ENCODE measurements at regions not wholly inside any gene's neighbourhood (a gene's known extent, or its start where the extent isn't known, plus 50 kb on each side); places are given as distances from the start of the nearest gene placed in this dataset.

DNA sequence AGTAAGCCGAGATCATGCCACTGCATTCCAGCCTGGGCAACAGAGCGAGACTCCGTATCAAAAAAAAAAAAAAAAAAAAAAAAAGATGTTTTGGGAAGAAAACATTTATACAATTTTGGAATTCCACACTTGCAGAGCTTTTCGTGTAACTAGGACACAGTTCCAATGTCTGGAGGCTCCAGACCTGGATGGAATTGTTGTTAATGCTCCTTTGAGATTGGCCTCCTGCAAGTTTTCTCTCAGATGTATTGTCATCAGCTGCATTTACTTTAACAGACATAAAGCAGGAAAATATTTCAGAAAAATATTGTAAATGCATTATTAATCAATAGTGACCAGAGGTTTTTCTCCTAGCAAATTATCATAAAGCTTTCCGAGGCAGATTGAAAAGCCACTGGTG is 124.1 kb downstream of the RBM43 start:
- POLR2A ChIA-PET, result no interaction called here
- H4K20me1 ChIP-seq (replicated peaks; ENCODE audit: control insufficient read depth, extremely low read depth, insufficient read depth, low read length), result no peaks in the 10 kb centered on the region
- TF ChIP-seq MYC (IDR thresholded peaks at IDR 0.05; ENCODE audit: low read depth, low read length), result no peak
- intact Hi-C loops (cut with micrococcal nuclease), result no loop called here
- no peak for DNase-seq (ENCODE audit: low read depth, low spot score)
- CTCF ChIA-PET, result interaction anchor here (0.6 to 1.3 kb wide), 2 partner anchors 79 to 86 kb away, joined by 3 read pairs; no protein-coding TSS in a partner anchor
- no peak for FAIRE-seq
- no peaks in the 10 kb centered on the region for H3K79me2 ChIP-seq (ENCODE audit: control insufficient read depth, insufficient read depth, low read length)
- no peaks in the 10 kb centered on the region for H3K9me3 ChIP-seq (replicated peaks; ENCODE audit: control insufficient read depth, insufficient read depth, low read length)
- H3K4me1 ChIP-seq (ENCODE audit: control insufficient read depth, extremely low read depth, insufficient read depth, low read length), result no peaks in the 10 kb centered on the region
- no peak overlapping the region for H3K4me2 ChIP-seq (ENCODE audit: insufficient read depth, low read length)
- no peak overlapping the region for H3K4me3 ChIP-seq (replicated peaks in 1 of 3; ENCODE audit: insufficient read depth in 1 of 3, low read depth in 1 of 3, low read length in 3 of 3)
- dilution Hi-C loops (cut with MboI; ENCODE audit: extremely low pct_ligation_motif_present, low sequenced_read_pairs), result no loop called here
- no peak overlapping the region for H3K27ac ChIP-seq (ENCODE audit: insufficient read depth, low read depth, low read length)
- no peak overlapping the region for H2AFZ ChIP-seq (ENCODE audit: low read depth, low read length)
- no peak overlapping the region for H3K9ac ChIP-seq (replicated peaks; ENCODE audit: extremely low read depth, insufficient read depth, low read length)
- BruUV-seq (replicated peaks), result no TSS peak
- H3K27me3 ChIP-seq (ENCODE audit: control insufficient read depth in 2 of 2, insufficient read depth in 2 of 2, low read length in 2 of 2), result no peaks in the 10 kb centered on the region
- no peaks in the 10 kb centered on the region for H3K9me1 ChIP-seq (replicated peaks; ENCODE audit: control insufficient read depth, extremely low read depth, insufficient read depth, low read length)
- H3K36me3 ChIP-seq (ENCODE audit: control insufficient read depth in 2 of 2, extremely low read depth in 1 of 2, insufficient read depth in 2 of 2, low read length in 2 of 2), result no peaks in the 10 kb centered on the region

DNA sequence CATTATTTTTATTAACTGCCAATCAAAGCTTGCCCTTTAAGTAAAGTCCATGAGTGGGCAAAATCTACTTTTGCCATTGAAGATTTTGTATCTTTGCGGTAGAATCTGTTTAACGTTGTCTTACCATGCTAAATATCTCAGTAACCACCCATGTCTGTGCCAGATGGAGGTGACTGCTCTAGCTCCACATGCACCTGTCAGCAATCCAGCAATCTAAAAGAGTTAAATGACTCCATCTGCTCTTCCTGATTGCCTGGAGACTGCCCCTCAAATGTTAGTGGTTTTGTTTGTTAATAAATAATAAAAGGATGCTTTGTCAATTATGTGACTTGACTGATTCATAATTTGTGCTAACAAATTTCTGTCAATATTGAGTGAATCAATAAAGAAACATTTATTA is 141.7 kb downstream of the RBM43 start:
- Histone ChIP-seq H3K4me3 (replicated peaks in 1 of 3; ENCODE audit: insufficient read depth in 1 of 3, low read depth in 1 of 3, low read length in 3 of 3) (no peak overlapping the region), H3K36me3 (ENCODE audit: control insufficient read depth in 2 of 2, extremely low read depth in 1 of 2, insufficient read depth in 2 of 2, low read length in 2 of 2) (no peaks in the 10 kb centered on the region), H3K27ac (ENCODE audit: insufficient read depth, low read depth, low read length) (no peak overlapping the region), H3K79me2 (ENCODE audit: control insufficient read depth, insufficient read depth, low read length) (no peaks in the 10 kb centered on the region), H4K20me1 (replicated peaks; ENCODE audit: control insufficient read depth, extremely low read depth, insufficient read depth, low read length) (no peaks in the 10 kb centered on the region), H3K4me1 (ENCODE audit: control insufficient read depth, extremely low read depth, insufficient read depth, low read length) (no peaks in the 10 kb centered on the region), H2AFZ (ENCODE audit: low read depth, low read length) (no peak overlapping the region), H3K27me3 (ENCODE audit: control insufficient read depth in 2 of 2, insufficient read depth in 2 of 2, low read length in 2 of 2) (peaks cover 0 to 2% of the 10 kb centered on the region in 2 experiments), H3K4me2 (ENCODE audit: insufficient read depth, low read length) (no peak overlapping the region), H3K9ac (replicated peaks; ENCODE audit: extremely low read depth, insufficient read depth, low read length) (no peak overlapping the region), H3K9me1 (replicated peaks; ENCODE audit: control insufficient read depth, extremely low read depth, insufficient read depth, low read length) (no peaks in the 10 kb centered on the region), H3K9me3 (replicated peaks; ENCODE audit: control insufficient read depth, insufficient read depth, low read length) (no peaks in the 10 kb centered on the region)
- dilution Hi-C loops (cut with MboI; ENCODE audit: extremely low pct_ligation_motif_present, low sequenced_read_pairs) (no loop called here), intact Hi-C loops (cut with micrococcal nuclease) (no loop called here)
- TF ChIP-seq GATA2 (IDR thresholded peaks at IDR 0.05; ENCODE audit: insufficient read depth, insufficient read length, low read depth, low read length) (no peak), FOS (IDR thresholded peaks at IDR 0.05; ENCODE audit: borderline replicate concordance, insufficient read depth, low read length) (no peak), EZH2 (IDR thresholded peaks at IDR 0.05; ENCODE audit: borderline replicate concordance, low read depth, low read length, severe bottlenecking) (no peak), POLR2A (IDR thresholded peaks at IDR 0.05; ENCODE audit: low read depth, low read length) (no peak), JUN (IDR thresholded peaks at IDR 0.05; ENCODE audit: borderline replicate concordance, insufficient read depth, insufficient read length, low read depth) (no peak), POLR2AphosphoS5 (IDR thresholded peaks at IDR 0.05; ENCODE audit: insufficient read depth, low read depth, low read length) (no peak), MAX (IDR thresholded peaks at IDR 0.05; ENCODE audit: insufficient read depth, insufficient read length) (no peak), MYC (IDR thresholded peaks at IDR 0.05; ENCODE audit: low read depth, low read length) (no peak)
- TF ChIP-seq, protein P1, sequence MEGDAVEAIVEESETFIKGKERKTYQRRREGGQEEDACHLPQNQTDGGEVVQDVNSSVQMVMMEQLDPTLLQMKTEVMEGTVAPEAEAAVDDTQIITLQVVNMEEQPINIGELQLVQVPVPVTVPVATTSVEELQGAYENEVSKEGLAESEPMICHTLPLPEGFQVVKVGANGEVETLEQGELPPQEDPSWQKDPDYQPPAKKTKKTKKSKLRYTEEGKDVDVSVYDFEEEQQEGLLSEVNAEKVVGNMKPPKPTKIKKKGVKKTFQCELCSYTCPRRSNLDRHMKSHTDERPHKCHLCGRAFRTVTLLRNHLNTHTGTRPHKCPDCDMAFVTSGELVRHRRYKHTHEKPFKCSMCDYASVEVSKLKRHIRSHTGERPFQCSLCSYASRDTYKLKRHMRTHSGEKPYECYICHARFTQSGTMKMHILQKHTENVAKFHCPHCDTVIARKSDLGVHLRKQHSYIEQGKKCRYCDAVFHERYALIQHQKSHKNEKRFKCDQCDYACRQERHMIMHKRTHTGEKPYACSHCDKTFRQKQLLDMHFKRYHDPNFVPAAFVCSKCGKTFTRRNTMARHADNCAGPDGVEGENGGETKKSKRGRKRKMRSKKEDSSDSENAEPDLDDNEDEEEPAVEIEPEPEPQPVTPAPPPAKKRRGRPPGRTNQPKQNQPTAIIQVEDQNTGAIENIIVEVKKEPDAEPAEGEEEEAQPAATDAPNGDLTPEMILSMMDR (IDR thresholded peaks at IDR 0.05; ENCODE audit: extremely low read depth in 1 of 2, insufficient read depth in 1 of 2, low read depth in 1 of 2, low read length in 2 of 2), result no peak
- no TSS peak for BruUV-seq (replicated peaks)
- ChIA-PET POLR2A (no interaction called here), CTCF (interaction anchor here (1.6 kb wide), 1 partner anchor 14 kb away, joined by 5 read pairs; no protein-coding TSS in a partner anchor)
- DNase-seq (ENCODE audit: low read depth, low spot score) (no peak), FAIRE-seq (no peak)

Measured in endothelial cell of umbilical vein (primary cell).